Keratinocyte (primary cell): ENCODE measurements at regions not wholly inside any gene's neighbourhood (a gene's known extent, or its start where the extent isn't known, plus 50 kb on each side); places are given as distances from the start of the nearest gene placed in this dataset.

Experiments
- CTCF ChIP-seq, 3 experiments: IDR thresholded peaks in 1 of 3; conservative IDR thresholded peaks in 1 of 3; optimal IDR thresholded peaks in 1 of 3; 2 replicates in 2 of 3; 3 replicates in 1 of 3; pipeline versions ENCODE3 to v1.5.1; 2011; ENCODE audit warnings: low read length in 3 of 3, mild to moderate bottlenecking in 3 of 3, moderate library complexity in 2 of 3, control low read depth in 1 of 3, inconsistent platforms in 1 of 3; ENCODE audit not compliant: insufficient read depth in 2 of 3; ENCODE audit errors: extremely low read depth in 1 of 3
- EZH2 ChIP-seq: IDR thresholded peaks from one replicate; pipeline ENCODE4 v1.6.1; 2012; ENCODE audit warnings: inconsistent platforms, mild to moderate bottlenecking, low read length, moderate library complexity

- no peak for TF ChIP-seq CTCF (optimal IDR thresholded peaks at IDR 0.05 in 1 of 3, IDR thresholded peaks at IDR 0.05 in 1 of 3, conservative IDR thresholded peaks at IDR 0.05 in 1 of 3; ENCODE audit: extremely low read depth in 1 of 3, insufficient read depth in 2 of 3, low read length in 3 of 3)
- TF ChIP-seq EZH2: no peak
These were observed 1055.3 kb downstream of the REEP3 start for GRCh38 chr10:64576497-64576896.
